Spleen (tissue), 7 donors: ENCODE measurements at regions not wholly inside any gene's neighbourhood (a gene's known extent, or its start where the extent isn't known, plus 50 kb on each side); places are given as distances from the start of the nearest gene placed in this dataset.

Experiments
- POLR2A ChIP-seq, 3 donors: fragments of 450-650 bp; IDR thresholded peaks; one replicate each; pipeline ENCODE4 v1.5.1; 2017; ENCODE audit warnings: antibody characterized with exemption in 3 of 3, mild to moderate bottlenecking in 1 of 3
- POLR2AphosphoS5 ChIP-seq, 3 donors: sonication (generic); formaldehyde crosslinking; IDR thresholded peaks; one replicate each; pipeline ENCODE4 v1.5.1; 2017; ENCODE audit warnings: antibody characterized with exemption in 3 of 3
- TF ChIP-seq, protein P1 (sequence below), 11 experiments: fragments of 200-600 bp in 7 of 11; fragments of 450-650 bp in 4 of 11; sonication (generic) in 4 of 11; IDR thresholded peaks in 8 of 11; conservative IDR thresholded peaks in 3 of 11; 1 replicate in 7 of 11; 2 replicates in 4 of 11; pipeline versions ENCODE4 v1.4.0 to v1.8.0; 2016 to 2021; ENCODE audit warnings: antibody characterized with exemption in 11 of 11, inconsistent platforms in 4 of 11, mild to moderate bottlenecking in 1 of 11
- donor health status: DM: no; HTN: no; CAD: no; lungs with moderate emphysema.
- donor health status: DM: no; HTN: no; CAD: no.
- donor health status: DM: no; HTN: no; CAD: no.

DNA sequence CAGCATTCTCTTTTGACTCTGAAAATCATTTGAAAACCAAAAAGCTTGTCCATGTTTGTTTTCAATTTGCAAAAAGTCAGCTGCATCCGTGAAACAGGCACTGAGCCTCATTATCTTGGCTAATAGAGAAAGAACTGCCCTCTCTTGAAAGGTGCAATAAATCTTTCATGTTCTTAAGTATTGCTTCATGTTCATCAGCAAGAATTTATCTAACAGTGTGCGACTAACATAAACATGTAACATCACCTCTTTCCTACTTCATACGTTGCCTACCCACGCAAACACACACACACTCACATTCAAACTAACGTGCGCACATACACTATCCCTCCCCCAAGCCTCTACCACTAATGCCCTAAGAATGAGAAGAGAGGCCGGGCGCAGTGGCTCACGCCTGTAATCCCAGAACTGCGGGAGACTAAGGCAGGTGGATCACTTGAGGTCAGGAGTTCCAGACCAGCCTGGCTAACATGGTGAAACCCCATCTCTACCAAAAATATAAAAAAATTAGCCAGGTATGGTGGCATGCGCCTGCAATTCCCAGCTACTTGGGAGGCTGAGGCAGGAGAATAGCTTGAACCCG lies 629.7 kb upstream of the ZNF608 start:
- TF ChIP-seq, protein P1, sequence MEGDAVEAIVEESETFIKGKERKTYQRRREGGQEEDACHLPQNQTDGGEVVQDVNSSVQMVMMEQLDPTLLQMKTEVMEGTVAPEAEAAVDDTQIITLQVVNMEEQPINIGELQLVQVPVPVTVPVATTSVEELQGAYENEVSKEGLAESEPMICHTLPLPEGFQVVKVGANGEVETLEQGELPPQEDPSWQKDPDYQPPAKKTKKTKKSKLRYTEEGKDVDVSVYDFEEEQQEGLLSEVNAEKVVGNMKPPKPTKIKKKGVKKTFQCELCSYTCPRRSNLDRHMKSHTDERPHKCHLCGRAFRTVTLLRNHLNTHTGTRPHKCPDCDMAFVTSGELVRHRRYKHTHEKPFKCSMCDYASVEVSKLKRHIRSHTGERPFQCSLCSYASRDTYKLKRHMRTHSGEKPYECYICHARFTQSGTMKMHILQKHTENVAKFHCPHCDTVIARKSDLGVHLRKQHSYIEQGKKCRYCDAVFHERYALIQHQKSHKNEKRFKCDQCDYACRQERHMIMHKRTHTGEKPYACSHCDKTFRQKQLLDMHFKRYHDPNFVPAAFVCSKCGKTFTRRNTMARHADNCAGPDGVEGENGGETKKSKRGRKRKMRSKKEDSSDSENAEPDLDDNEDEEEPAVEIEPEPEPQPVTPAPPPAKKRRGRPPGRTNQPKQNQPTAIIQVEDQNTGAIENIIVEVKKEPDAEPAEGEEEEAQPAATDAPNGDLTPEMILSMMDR (IDR thresholded peaks at IDR 0.05 in 8 of 11, conservative IDR thresholded peaks at IDR 0.05 in 3 of 11): no peak
- TF ChIP-seq POLR2A (IDR thresholded peaks at IDR 0.05) (no peak), POLR2AphosphoS5 (IDR thresholded peaks at IDR 0.05) (no peak)
